ENCODE measurements at regions not wholly inside any gene's neighbourhood (a gene's known extent, or its start where the extent isn't known, plus 50 kb on each side); places are given as distances from the start of the nearest gene placed in this dataset.

- TF ChIP-seq POLR2A (IDR thresholded peaks at IDR 0.05) (no peak), CTCF (IDR thresholded peaks at IDR 0.05) (no peak)
- Histone ChIP-seq H3K4me1 (peaks cover 25% of the 10 kb centered on the region), H3K4me3 (no peak overlapping the region), H3K36me3 (ENCODE audit: low read depth, missing control alignments) (no peaks in the 10 kb centered on the region), H3K9me3 (no peaks in the 10 kb centered on the region), H3K27me3 (no peaks in the 10 kb centered on the region), H3K27ac (no peak overlapping the region)
- WGBS, 2 donors: 76 to 83% methylated on average over 2 of the region's 2 CpGs
- no peak for DNase-seq
- intact Hi-C loops (cut with DNase I; ENCODE audit: low total_unique reads): no loop called here
These were observed 76.3 kb upstream of the FUT8 start for GRCh38 chr14:65336191-65336591.

GRCh38 chr14:65339866-65340265, 72.7 kb upstream of the FUT8 start:
- TF ChIP-seq POLR2A (IDR thresholded peaks at IDR 0.05): no peak
- no peak for TF ChIP-seq CTCF (IDR thresholded peaks at IDR 0.05)
- 92 to 95% methylated on average over 4 of the region's 4 CpGs for WGBS, 2 donors
- Histone ChIP-seq H3K27ac (no peak overlapping the region), H3K36me3 (ENCODE audit: low read depth, missing control alignments) (no peaks in the 10 kb centered on the region), H3K9me3 (no peaks in the 10 kb centered on the region), H3K4me1 (peaks cover 11% of the 10 kb centered on the region), H3K4me3 (no peak overlapping the region), H3K27me3 (no peaks in the 10 kb centered on the region)
- no peak for DNase-seq
- intact Hi-C loops (cut with DNase I; ENCODE audit: low total_unique reads): no loop called here

DNA sequence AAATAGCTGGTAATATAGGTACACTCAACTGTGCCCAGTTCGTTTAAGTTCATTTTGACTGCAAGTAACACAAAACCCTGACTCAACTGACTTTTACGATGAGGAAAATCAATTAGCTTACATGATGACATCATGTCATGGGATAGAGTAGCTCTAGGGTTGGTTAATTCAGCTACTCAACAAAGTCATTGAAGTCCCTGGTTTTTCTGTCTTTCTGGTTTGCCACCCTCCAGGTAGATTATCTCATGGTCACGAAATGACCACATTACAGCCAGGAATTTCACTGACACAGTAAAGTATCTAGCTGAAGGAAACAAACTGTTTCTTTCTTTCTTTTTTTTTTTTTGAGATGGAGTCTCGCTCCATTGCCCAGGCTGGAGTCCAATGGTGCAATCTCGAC, 68.5 kb upstream of the FUT8 start:
- no peak for DNase-seq
- Histone ChIP-seq H3K4me3 (no peak overlapping the region), H3K27ac (no peak overlapping the region), H3K9me3 (no peaks in the 10 kb centered on the region), H3K27me3 (no peaks in the 10 kb centered on the region), H3K4me1 (peaks cover 5% of the 10 kb centered on the region), H3K36me3 (ENCODE audit: low read depth, missing control alignments) (no peaks in the 10 kb centered on the region)
- 72 to 83% methylated on average over 5 of the region's 5 CpGs for WGBS, 2 donors
- intact Hi-C loops (cut with DNase I; ENCODE audit: low total_unique reads): no loop called here
- no peak for TF ChIP-seq CTCF (IDR thresholded peaks at IDR 0.05)
- TF ChIP-seq POLR2A (IDR thresholded peaks at IDR 0.05): no peak

GRCh38 chr14:65345266-65345665, 67.3 kb upstream of the FUT8 start:
- H3K36me3 ChIP-seq (ENCODE audit: low read depth, missing control alignments): no peaks in the 10 kb centered on the region
- intact Hi-C loops (cut with DNase I; ENCODE audit: low total_unique reads): no loop called here
- TF ChIP-seq POLR2A (IDR thresholded peaks at IDR 0.05) (no peak), CTCF (IDR thresholded peaks at IDR 0.05) (no peak)
- H3K27me3 ChIP-seq: no peaks in the 10 kb centered on the region
- peaks cover 5% of the 10 kb centered on the region for H3K4me1 ChIP-seq
- WGBS, 2 donors: 86 to 93% methylated on average over 3 of the region's 3 CpGs
- H3K4me3 ChIP-seq: no peak overlapping the region
- no peak overlapping the region for H3K27ac ChIP-seq
- DNase-seq: no peak
- H3K9me3 ChIP-seq: no peaks in the 10 kb centered on the region

DNA sequence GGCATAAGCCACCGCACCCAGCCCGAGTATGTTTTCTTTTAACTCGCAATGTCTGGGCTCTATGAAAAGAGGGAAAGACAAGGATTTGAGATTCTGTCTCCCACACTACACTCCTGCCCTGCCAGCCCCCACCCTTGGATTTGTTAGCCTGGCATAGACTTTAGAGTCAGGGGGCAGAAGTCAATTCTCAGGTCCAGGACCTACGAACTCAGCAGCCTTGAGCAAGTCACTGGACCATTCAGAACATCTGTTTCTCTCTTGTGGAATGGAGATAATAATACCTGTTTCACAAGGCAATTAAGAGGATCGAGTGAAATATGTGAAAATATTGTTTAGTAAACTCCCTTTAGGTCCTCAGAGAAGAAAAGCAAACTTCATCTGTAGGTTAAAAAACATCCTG, 66.1 kb upstream of the FUT8 start:
- no peak for DNase-seq
- Histone ChIP-seq H3K36me3 (ENCODE audit: low read depth, missing control alignments) (no peaks in the 10 kb centered on the region), H3K9me3 (no peaks in the 10 kb centered on the region), H3K27me3 (no peaks in the 10 kb centered on the region), H3K4me3 (no peak overlapping the region), H3K4me1 (peaks cover 5% of the 10 kb centered on the region), H3K27ac (no peak overlapping the region)
- intact Hi-C loops (cut with DNase I; ENCODE audit: low total_unique reads): no loop called here
- 85 to 87% methylated on average over 5 of the region's 5 CpGs for WGBS, 2 donors
- no peak for TF ChIP-seq POLR2A (IDR thresholded peaks at IDR 0.05)
- no peak for TF ChIP-seq CTCF (IDR thresholded peaks at IDR 0.05)
